ENCODE measurements at regions not wholly inside any gene's neighbourhood (a gene's known extent, or its start where the extent isn't known, plus 50 kb on each side); places are given as distances from the start of the nearest gene placed in this dataset.

DNA sequence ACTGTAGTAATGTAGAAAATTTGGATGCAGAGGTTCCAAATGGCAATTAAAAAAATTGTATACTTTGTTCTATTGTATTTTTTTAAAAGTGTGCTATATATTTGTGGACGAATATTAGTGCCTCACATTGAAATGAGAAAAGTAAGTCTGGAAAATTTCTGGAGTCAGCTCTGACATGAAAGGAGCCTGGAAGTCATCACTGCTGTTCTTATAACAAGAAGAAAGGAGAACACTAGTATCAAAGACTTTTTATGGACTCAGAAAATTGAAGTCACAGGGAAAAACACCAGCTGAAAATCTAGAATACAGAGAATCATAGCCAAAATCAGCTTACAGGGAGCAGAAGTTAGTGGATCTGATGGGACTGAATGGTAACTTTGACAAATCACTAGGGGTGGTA, 1450.7 kb upstream of the SPRY2 start:
- TF ChIP-seq, protein P1, sequence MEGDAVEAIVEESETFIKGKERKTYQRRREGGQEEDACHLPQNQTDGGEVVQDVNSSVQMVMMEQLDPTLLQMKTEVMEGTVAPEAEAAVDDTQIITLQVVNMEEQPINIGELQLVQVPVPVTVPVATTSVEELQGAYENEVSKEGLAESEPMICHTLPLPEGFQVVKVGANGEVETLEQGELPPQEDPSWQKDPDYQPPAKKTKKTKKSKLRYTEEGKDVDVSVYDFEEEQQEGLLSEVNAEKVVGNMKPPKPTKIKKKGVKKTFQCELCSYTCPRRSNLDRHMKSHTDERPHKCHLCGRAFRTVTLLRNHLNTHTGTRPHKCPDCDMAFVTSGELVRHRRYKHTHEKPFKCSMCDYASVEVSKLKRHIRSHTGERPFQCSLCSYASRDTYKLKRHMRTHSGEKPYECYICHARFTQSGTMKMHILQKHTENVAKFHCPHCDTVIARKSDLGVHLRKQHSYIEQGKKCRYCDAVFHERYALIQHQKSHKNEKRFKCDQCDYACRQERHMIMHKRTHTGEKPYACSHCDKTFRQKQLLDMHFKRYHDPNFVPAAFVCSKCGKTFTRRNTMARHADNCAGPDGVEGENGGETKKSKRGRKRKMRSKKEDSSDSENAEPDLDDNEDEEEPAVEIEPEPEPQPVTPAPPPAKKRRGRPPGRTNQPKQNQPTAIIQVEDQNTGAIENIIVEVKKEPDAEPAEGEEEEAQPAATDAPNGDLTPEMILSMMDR (IDR thresholded peaks at IDR 0.05; ENCODE audit: poor library complexity, severe bottlenecking), result no peak
- TF ChIP-seq, protein P2, sequence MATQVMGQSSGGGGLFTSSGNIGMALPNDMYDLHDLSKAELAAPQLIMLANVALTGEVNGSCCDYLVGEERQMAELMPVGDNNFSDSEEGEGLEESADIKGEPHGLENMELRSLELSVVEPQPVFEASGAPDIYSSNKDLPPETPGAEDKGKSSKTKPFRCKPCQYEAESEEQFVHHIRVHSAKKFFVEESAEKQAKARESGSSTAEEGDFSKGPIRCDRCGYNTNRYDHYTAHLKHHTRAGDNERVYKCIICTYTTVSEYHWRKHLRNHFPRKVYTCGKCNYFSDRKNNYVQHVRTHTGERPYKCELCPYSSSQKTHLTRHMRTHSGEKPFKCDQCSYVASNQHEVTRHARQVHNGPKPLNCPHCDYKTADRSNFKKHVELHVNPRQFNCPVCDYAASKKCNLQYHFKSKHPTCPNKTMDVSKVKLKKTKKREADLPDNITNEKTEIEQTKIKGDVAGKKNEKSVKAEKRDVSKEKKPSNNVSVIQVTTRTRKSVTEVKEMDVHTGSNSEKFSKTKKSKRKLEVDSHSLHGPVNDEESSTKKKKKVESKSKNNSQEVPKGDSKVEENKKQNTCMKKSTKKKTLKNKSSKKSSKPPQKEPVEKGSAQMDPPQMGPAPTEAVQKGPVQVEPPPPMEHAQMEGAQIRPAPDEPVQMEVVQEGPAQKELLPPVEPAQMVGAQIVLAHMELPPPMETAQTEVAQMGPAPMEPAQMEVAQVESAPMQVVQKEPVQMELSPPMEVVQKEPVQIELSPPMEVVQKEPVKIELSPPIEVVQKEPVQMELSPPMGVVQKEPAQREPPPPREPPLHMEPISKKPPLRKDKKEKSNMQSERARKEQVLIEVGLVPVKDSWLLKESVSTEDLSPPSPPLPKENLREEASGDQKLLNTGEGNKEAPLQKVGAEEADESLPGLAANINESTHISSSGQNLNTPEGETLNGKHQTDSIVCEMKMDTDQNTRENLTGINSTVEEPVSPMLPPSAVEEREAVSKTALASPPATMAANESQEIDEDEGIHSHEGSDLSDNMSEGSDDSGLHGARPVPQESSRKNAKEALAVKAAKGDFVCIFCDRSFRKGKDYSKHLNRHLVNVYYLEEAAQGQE (IDR thresholded peaks at IDR 0.05; ENCODE audit: borderline replicate concordance), result no peak
- TF ChIP-seq RAD21 (conservative IDR thresholded peaks at IDR 0.05) (no peak), EZH2 (IDR thresholded peaks at IDR 0.05; ENCODE audit: borderline replicate concordance, insufficient read depth, low read length, poor library complexity, severe bottlenecking) (no peak), TAF1 (IDR thresholded peaks at IDR 0.05; ENCODE audit: low read depth) (no peak), MXI1 (conservative IDR thresholded peaks at IDR 0.05; ENCODE audit: poor library complexity, severe bottlenecking) (no peak), SMC3 (conservative IDR thresholded peaks at IDR 0.05; ENCODE audit: poor library complexity) (no peak)
